Esophagus muscularis mucosa (tissue), 4 donors: ENCODE measurements at regions not wholly inside any gene's neighbourhood (a gene's known extent, or its start where the extent isn't known, plus 50 kb on each side); places are given as distances from the start of the nearest gene placed in this dataset.
"Not testable (repeated sequence)": the region's sequence is repeated elsewhere in the genome, so short reads cannot be mapped to it uniquely, and the experiment has no call there.

Source experiments
- DNase-seq: peaks from one replicate; pipeline ENCODE4 v3.0.0-alpha.2; 2017; ENCODE audit errors: extremely low spot score
- H3K27ac ChIP-seq, 4 donors: fragments of 200-600 bp; sonication (generic); replicated peaks in 1 of 4; 1 replicate in 3 of 4; 2 replicates in 1 of 4; pipeline ENCODE4 v1.5.1; 2016 to 2019; ENCODE audit warnings: mild to moderate bottlenecking in 1 of 4
- H3K27me3 ChIP-seq, 4 donors: fragments of 200-600 bp; sonication (generic); one replicate each; pipeline versions ENCODE4 v1.5.1 to v1.6.0; 2016 to 2019
- H3K36me3 ChIP-seq, 4 donors: fragments of 200-600 bp; sonication (generic); one replicate each; pipeline ENCODE4 v1.5.1; 2016 to 2019
- H3K4me1 ChIP-seq, 4 donors: fragments of 200-600 bp; sonication (generic); one replicate each; pipeline ENCODE4 v1.5.1; 2016 to 2019
- H3K4me3 ChIP-seq, 4 donors: fragments of 200-600 bp; sonication (generic); 1 replicate in 2 of 4; 2 replicates in 2 of 4; pipeline ENCODE4 v1.5.1; 2016 to 2019; ENCODE audit warnings: mild to moderate bottlenecking in 4 of 4, moderate library complexity in 1 of 4
- H3K9me3 ChIP-seq, 4 donors: fragments of 200-600 bp; sonication (generic); 1 replicate in 3 of 4; 2 replicates in 1 of 4; pipeline ENCODE4 v1.5.1; 2016 to 2019
- CTCF ChIP-seq, 3 experiments: fragments of 200-600 bp in 2 of 3; fragments of 450-650 bp in 1 of 3; sonication (generic) in 2 of 3; IDR thresholded peaks; one replicate each; pipeline ENCODE4 v1.5.1; 2017 to 2019; ENCODE audit warnings: antibody characterized with exemption in 3 of 3, mild to moderate bottlenecking in 2 of 3, moderate library complexity in 1 of 3
- EP300 ChIP-seq: sonication (generic); formaldehyde crosslinking; IDR thresholded peaks from one replicate; pipeline ENCODE4 v1.6.1; 2017; ENCODE audit warnings: antibody characterized with exemption
- POLR2A ChIP-seq: fragments of 450-650 bp; IDR thresholded peaks from one replicate; pipeline ENCODE4 v1.6.1; 2017; ENCODE audit warnings: antibody characterized with exemption, moderate library complexity, mild to moderate bottlenecking, low read depth
- POLR2AphosphoS5 ChIP-seq, 2 donors: sonication (generic); formaldehyde crosslinking; IDR thresholded peaks; one replicate each; pipeline ENCODE4 v1.6.1; 2017; ENCODE audit warnings: antibody characterized with exemption in 2 of 2
- whole genome bisulfite sequencing: methylation state at CpG from one replicate; pipeline ENCODE4 v1.1.5; 2018; 5-methylcytosine and 5-hydroxymethylcytosine counted together
- intact Hi-C: fragments of 100-400 bp; cut with DNase I; formaldehyde crosslinking; loops from one replicate; pipeline ENCODE4 v1.15.1; 2023

GRCh38 chr16:86887416-86887815 lies 309.1 kb downstream of the FOXL1 start:
- Histone ChIP-seq H3K27ac (no peak overlapping the region), H3K36me3 (no peaks in the 10 kb centered on the region), H3K4me3 (no peak overlapping the region), H3K27me3 (peaks cover 0 to 74% (median 0%) of the 10 kb centered on the region in 4 donors), H3K9me3 (no peaks in the 10 kb centered on the region), H3K4me1 (peaks cover 0 to 9% (median 8%) of the 10 kb centered on the region in 4 donors)
- intact Hi-C loops = no loop called here
- TF ChIP-seq POLR2A = no peak
- TF ChIP-seq CTCF (IDR thresholded peaks at IDR 0.05) = no peak
- TF ChIP-seq POLR2AphosphoS5 (IDR thresholded peaks at IDR 0.05) = no peak
- no peak for TF ChIP-seq EP300
- 71% methylated on average over 8 of the region's 8 CpGs for WGBS
- DNase-seq = no peak

GRCh38 chr16:86888231-86889053 lies 310.1 kb downstream of the FOXL1 start:
- no peak for DNase-seq
- intact Hi-C loops = no loop called here
- Histone ChIP-seq H3K27me3 (peaks cover 0 to 77% (median 0%) of the 10 kb centered on the region in 4 donors), H3K4me1 (no peaks in the 10 kb centered on the region), H3K36me3 (no peaks in the 10 kb centered on the region), H3K4me3 (no peak overlapping the region), H3K9me3 (no peaks in the 10 kb centered on the region), H3K27ac (no peak overlapping the region)
- TF ChIP-seq POLR2A (no peak), EP300 (no peak), CTCF (IDR thresholded peaks at IDR 0.05) (no peak), POLR2AphosphoS5 (IDR thresholded peaks at IDR 0.05) (no peak)
- 78% methylated on average over 4 of the region's 4 CpGs for WGBS

GRCh38 chr16:86889054-86889366 lies 310.7 kb downstream of the FOXL1 start:
- H3K4me1 ChIP-seq, H3K36me3 ChIP-seq, H3K9me3 ChIP-seq, intact Hi-C loops, H3K4me3 ChIP-seq, H3K27ac ChIP-seq, DNase-seq: not testable (repeated sequence)
- H3K27me3 ChIP-seq = peaks cover 0 to 77% (median 0%) of the 10 kb centered on the region in 4 donors
- WGBS = 39% methylated on average over 1 of the region's 1 CpG

- DNase-seq = no peak
- intact Hi-C loops = no loop called here
- Histone ChIP-seq H3K9me3 (no peaks in the 10 kb centered on the region), H3K27ac (no peak overlapping the region), H3K36me3 (no peaks in the 10 kb centered on the region), H3K27me3 (peaks cover 0 to 77% (median 0%) of the 10 kb centered on the region in 4 donors), H3K4me3 (no peak overlapping the region), H3K4me1 (no peaks in the 10 kb centered on the region)
- no peak for TF ChIP-seq POLR2A
- TF ChIP-seq POLR2AphosphoS5 (IDR thresholded peaks at IDR 0.05) = no peak
- no peak for TF ChIP-seq EP300
- TF ChIP-seq CTCF (IDR thresholded peaks at IDR 0.05) = no peak
- 85% methylated on average over 3 of the region's 3 CpGs for WGBS
Observed at GRCh38 chr16:86889974-86890373, 311.6 kb downstream of the FOXL1 start.

- intact Hi-C loops = no loop called here
- TF ChIP-seq POLR2A (no peak), CTCF (IDR thresholded peaks at IDR 0.05) (no peak), EP300 (no peak), POLR2AphosphoS5 (IDR thresholded peaks at IDR 0.05) (no peak)
- H3K4me1 ChIP-seq = no peaks in the 10 kb centered on the region
- H3K4me3 ChIP-seq = no peak overlapping the region
- H3K9me3 ChIP-seq = no peaks in the 10 kb centered on the region
- H3K27me3 ChIP-seq = peaks cover 0 to 78% (median 0%) of the 10 kb centered on the region in 4 donors
- H3K27ac ChIP-seq = no peak overlapping the region
- WGBS = 68% methylated on average over 7 of the region's 7 CpGs
- no peak for DNase-seq
- H3K36me3 ChIP-seq = no peaks in the 10 kb centered on the region
Observed at GRCh38 chr16:86891121-86891520, 312.8 kb downstream of the FOXL1 start.
